HCT116 (cell line): ENCODE measurements at regions not wholly inside any gene's neighbourhood (a gene's known extent, or its start where the extent isn't known, plus 50 kb on each side); places are given as distances from the start of the nearest gene placed in this dataset.

Experiments used
- ATAC-seq: fragments of 200-7000 bp; cut with Tn5 transposase; 2 replicates; pipeline ENCODE4 v1.9.1; 2020; ENCODE audit warnings: mild to moderate bottlenecking, moderate library complexity
- BruUV-seq: library from RNA; stranded (reverse); fragments of 400-500 nt; replicated peaks from 2 replicates; lab custom pipeline; 2021; lab: Mats Ljungman, UMichigan
- CTCF ChIA-PET: fragments of 300-600 bp; sonication (Branson Sonifier 250); formaldehyde crosslinking; loops from one replicate; lab custom pipeline; 2021; ENCODE audit warnings: antibody characterized with exemption; lab: Charles Lee
- POLR2A ChIA-PET: fragments of 300-600, 350-600 bp; sonication (Branson Sonifier 250); formaldehyde crosslinking; loops from one replicate; lab custom pipeline; 2021; ENCODE audit warnings: antibody characterized with exemption; lab: Charles Lee
- RAD21 ChIA-PET, 2 experiments: fragments of 300-600 bp; sonication (Branson Sonifier 250); formaldehyde crosslinking; loops; one replicate each; lab custom pipeline; 2023; ENCODE audit warnings: low total read pairs in 2 of 2; ENCODE audit not compliant: uncharacterized antibody in 2 of 2, unreplicated experiment in 2 of 2, low non-redundant PET in 1 of 2; lab: Charles Lee
- DNase-seq: peaks from one replicate; pipeline ENCODE4 v3.0.0-alpha.2; 2010; ENCODE audit warnings: low read depth, low spot score
- H2AFZ ChIP-seq: fragments of 200-600 bp; shearing (Covaris generic), sonication (generic); 2 replicates; pipeline ENCODE4 v1.6.1; 2017; ENCODE audit warnings: low read depth, mixed run types, mixed read lengths, antibody characterized with exemption, low read length; ENCODE audit not compliant: poor library complexity, severe bottlenecking
- H3K27ac ChIP-seq: 2 replicates; pipeline ENCODE4 v1.5.1; 2012; ENCODE audit warnings: low read depth, low read length
- H3K27me3 ChIP-seq: fragments of 200-600 bp; sonication (generic); 2 replicates; pipeline ENCODE4 v1.6.1; 2016; ENCODE audit warnings: mixed run types, low read length, mixed read lengths; ENCODE audit not compliant: insufficient read depth
- H3K36me3 ChIP-seq, 2 experiments: fragments of 200-500 bp in 1 of 2; fragments of 200-600 bp in 1 of 2; sonication (Bioruptor generic) in 1 of 2; sonication (generic) in 1 of 2; 2 replicates each; pipeline versions ENCODE4 v1.5.1 to v1.6.1; 2014 to 2016; ENCODE audit warnings: low read length in 2 of 2, inconsistent platforms in 1 of 2, mixed read lengths in 1 of 2, mixed run types in 1 of 2; ENCODE audit not compliant: insufficient read depth in 2 of 2, control insufficient read depth in 1 of 2
- H3K4me1 ChIP-seq, 2 experiments: fragments of 200-600 bp in 1 of 2; sonication (generic) in 1 of 2; 2 replicates each; pipeline versions ENCODE4 v1.5.1 to v1.6.1; 2012 to 2017; ENCODE audit warnings: low read length in 2 of 2, inconsistent platforms in 1 of 2, mild to moderate bottlenecking in 1 of 2, mixed read lengths in 1 of 2, mixed run types in 1 of 2, moderate library complexity in 1 of 2; ENCODE audit not compliant: insufficient read depth in 2 of 2, control insufficient read depth in 1 of 2
- H3K4me2 ChIP-seq: fragments of 200-600 bp; sonication (generic); 2 replicates; pipeline ENCODE4 v1.6.1; 2017; ENCODE audit warnings: mixed run types, low read length, mixed read lengths
- H3K4me3 ChIP-seq, 2 experiments: fragments of 200-600 bp in 1 of 2; sonication (generic) in 1 of 2; replicated peaks in 1 of 2; 2 replicates each; pipeline ENCODE4 v1.5.1; 2011 to 2016; ENCODE audit warnings: low read length in 2 of 2, control low read depth in 1 of 2, low read depth in 1 of 2, mild to moderate bottlenecking in 1 of 2, mixed read lengths in 1 of 2, mixed run types in 1 of 2
- H3K79me2 ChIP-seq: fragments of 200-600 bp; sonication (generic); 2 replicates; pipeline ENCODE4 v1.6.1; 2017; ENCODE audit warnings: mild to moderate bottlenecking, mixed run types, low read length, moderate library complexity, mixed read lengths; ENCODE audit not compliant: insufficient read depth
- H3K9ac ChIP-seq: fragments of 200-600 bp; sonication (generic); 2 replicates; pipeline ENCODE4 v1.6.1; 2016; ENCODE audit warnings: low read length, mixed read lengths
- H3K9me2 ChIP-seq: fragments of 200-600 bp; sonication (generic), shearing (Covaris generic); 2 replicates; pipeline ENCODE4 v1.6.1; 2017; ENCODE audit warnings: mixed run types, mild to moderate bottlenecking, moderate library complexity; ENCODE audit not compliant: insufficient read depth
- H3K9me3 ChIP-seq, 2 experiments: fragments of 200-500 bp in 1 of 2; fragments of 200-600 bp in 1 of 2; sonication (Bioruptor generic) in 1 of 2; sonication (generic) in 1 of 2; 2 replicates each; pipeline ENCODE4 v1.6.1; 2014 to 2017; ENCODE audit warnings: low read length in 2 of 2, mixed read lengths in 2 of 2, inconsistent platforms in 1 of 2, low read depth in 1 of 2, mild to moderate bottlenecking in 1 of 2, mixed run types in 1 of 2, moderate library complexity in 1 of 2; ENCODE audit not compliant: control insufficient read depth in 1 of 2, insufficient read depth in 1 of 2
- H4K20me1 ChIP-seq: fragments of 200-600 bp; sonication (generic), shearing (Covaris generic); 2 replicates; pipeline ENCODE4 v1.6.1; 2017; ENCODE audit warnings: mixed run types, mild to moderate bottlenecking, moderate library complexity; ENCODE audit not compliant: insufficient read depth
- CBX3 ChIP-seq: IDR thresholded peaks from 2 replicates; pipeline ENCODE4 v1.6.1; 2012; ENCODE audit warnings: low read depth
- CEBPB ChIP-seq: IDR thresholded peaks from 2 replicates; pipeline ENCODE4 v1.6.1; 2012; ENCODE audit warnings: low read depth
- ELF1 ChIP-seq: IDR thresholded peaks from 2 replicates; pipeline ENCODE4 v1.6.1; 2012; ENCODE audit warnings: low read depth, borderline replicate concordance
- EZH2 ChIP-seq: fragments of 200-600 bp; sonication (generic); IDR thresholded peaks from 2 replicates; pipeline ENCODE4 v1.6.1; 2017; ENCODE audit warnings: antibody characterized with exemption, mixed run types
- JUND ChIP-seq: IDR thresholded peaks from 2 replicates; pipeline ENCODE4 v1.6.1; 2012
- POLR2A ChIP-seq: IDR thresholded peaks from 2 replicates; pipeline ENCODE4 v1.7.0; 2011; ENCODE audit warnings: borderline replicate concordance; ENCODE audit not compliant: insufficient read depth, insufficient read length; ENCODE audit errors: extremely low read depth
- POLR2AphosphoS5 ChIP-seq: IDR thresholded peaks from 2 replicates; pipeline ENCODE4 v1.6.1; 2011; ENCODE audit warnings: mild to moderate bottlenecking, low read depth, low read length, moderate library complexity
- RAD21 ChIP-seq: IDR thresholded peaks from 2 replicates; pipeline ENCODE4 v1.6.1; 2012; ENCODE audit warnings: low read depth, mild to moderate bottlenecking
- SIN3A ChIP-seq: IDR thresholded peaks from 2 replicates; pipeline ENCODE4 v1.6.1; 2012; ENCODE audit warnings: low read depth
- SRF ChIP-seq: IDR thresholded peaks from 2 replicates; pipeline ENCODE4 v1.6.1; 2012; ENCODE audit warnings: low read depth
- TCF7L2 ChIP-seq: IDR thresholded peaks from 2 replicates; pipeline ENCODE4 v1.7.0; 2011; ENCODE audit warnings: borderline replicate concordance, inconsistent platforms; ENCODE audit not compliant: insufficient read depth, insufficient read length; ENCODE audit errors: extremely low read depth
- YY1 ChIP-seq: IDR thresholded peaks from 2 replicates; pipeline ENCODE4 v1.6.1; 2011; ENCODE audit warnings: low read length, low read depth, moderate library complexity, mild to moderate bottlenecking; ENCODE audit not compliant: insufficient replicate concordance; ENCODE audit errors: extremely low read depth
- ZFX ChIP-seq: fragments of 450-650 bp; IDR thresholded peaks from 2 replicates; pipeline ENCODE4 v1.6.1; 2017
- intact Hi-C: fragments of 100-400 bp; cut with micrococcal nuclease; formaldehyde crosslinking; loops from 2 replicates; pipeline ENCODE4 v1.10.0; 2022
- TF ChIP-seq, protein P1 (sequence below): IDR thresholded peaks from 2 replicates; pipeline ENCODE4 v1.6.1; 2012
- TF ChIP-seq, protein P2 (sequence below): IDR thresholded peaks from 2 replicates; pipeline ENCODE4 v1.6.1; 2012
- TF ChIP-seq, protein P3 (sequence below): IDR thresholded peaks from 2 replicates; pipeline ENCODE4 v1.6.1; 2011; ENCODE audit warnings: mild to moderate bottlenecking, low read length, moderate library complexity; ENCODE audit not compliant: insufficient replicate concordance; ENCODE audit errors: extremely low read depth
- TF ChIP-seq, protein P4 (sequence below): IDR thresholded peaks from 2 replicates; pipeline ENCODE4 v1.6.1; 2012; ENCODE audit warnings: low read depth

DNA sequence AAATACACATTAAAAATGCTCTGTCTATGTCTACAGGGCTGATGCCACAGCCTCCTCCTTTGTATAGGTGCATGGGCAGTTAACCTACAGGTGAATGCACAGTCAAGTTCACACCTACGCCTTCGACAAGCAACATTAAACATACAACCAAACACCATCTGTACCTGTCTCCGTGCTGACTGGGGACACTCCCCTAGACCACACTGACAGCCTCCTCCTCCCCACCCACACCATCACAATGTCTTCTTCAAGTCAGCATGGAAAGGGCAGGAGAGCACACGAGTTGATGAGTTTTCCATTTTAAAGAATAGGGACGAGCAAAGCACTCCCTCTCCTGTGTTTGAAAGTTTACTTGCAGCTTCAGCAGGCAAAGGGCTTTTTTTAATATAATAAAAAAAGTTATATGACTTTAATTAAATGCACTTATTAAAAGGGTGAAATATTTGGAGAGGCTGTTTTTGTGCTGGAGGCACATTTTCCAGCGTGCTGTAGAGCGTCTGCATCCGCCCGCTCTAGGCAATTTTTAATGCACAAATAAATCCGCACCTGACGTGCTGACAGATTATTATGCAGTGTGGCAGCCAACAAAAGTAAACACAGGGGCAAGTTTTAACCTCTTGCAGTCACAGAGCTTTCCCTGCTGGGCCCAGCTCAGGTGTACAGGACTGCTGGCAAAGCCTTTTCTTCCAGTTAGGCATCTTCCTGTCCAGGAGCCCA, 367.9 kb downstream of the SOX9 start:
- H3K4me2 ChIP-seq = no peak overlapping the region
- DNase-seq = no peak
- no peaks in the 10 kb centered on the region for H3K27me3 ChIP-seq
- no peak overlapping the region for H3K27ac ChIP-seq
- ChIA-PET CTCF (interaction anchor here (1.7 kb wide), 1 partner anchor 9 kb away, joined by 3 read pairs; no protein-coding TSS in a partner anchor), RAD21 (no interaction called here)
- peaks cover 12% of the 10 kb centered on the region; the same call in 1 of the 2 replicates for H4K20me1 ChIP-seq
- TF ChIP-seq, protein P1, sequence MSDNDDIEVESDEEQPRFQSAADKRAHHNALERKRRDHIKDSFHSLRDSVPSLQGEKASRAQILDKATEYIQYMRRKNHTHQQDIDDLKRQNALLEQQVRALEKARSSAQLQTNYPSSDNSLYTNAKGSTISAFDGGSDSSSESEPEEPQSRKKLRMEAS = no peak
- no peak for TF ChIP-seq YY1
- no peak for TF ChIP-seq ZFX
- TF ChIP-seq POLR2A = no peak
- no peak for TF ChIP-seq SRF
- no peak for TF ChIP-seq RAD21
- TF ChIP-seq, protein P2, sequence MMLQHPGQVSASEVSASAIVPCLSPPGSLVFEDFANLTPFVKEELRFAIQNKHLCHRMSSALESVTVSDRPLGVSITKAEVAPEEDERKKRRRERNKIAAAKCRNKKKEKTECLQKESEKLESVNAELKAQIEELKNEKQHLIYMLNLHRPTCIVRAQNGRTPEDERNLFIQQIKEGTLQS = no peak
- TF ChIP-seq TCF7L2 = no peak
- TF ChIP-seq CEBPB = no peak
- no peak for TF ChIP-seq CBX3
- TF ChIP-seq, protein P3, sequence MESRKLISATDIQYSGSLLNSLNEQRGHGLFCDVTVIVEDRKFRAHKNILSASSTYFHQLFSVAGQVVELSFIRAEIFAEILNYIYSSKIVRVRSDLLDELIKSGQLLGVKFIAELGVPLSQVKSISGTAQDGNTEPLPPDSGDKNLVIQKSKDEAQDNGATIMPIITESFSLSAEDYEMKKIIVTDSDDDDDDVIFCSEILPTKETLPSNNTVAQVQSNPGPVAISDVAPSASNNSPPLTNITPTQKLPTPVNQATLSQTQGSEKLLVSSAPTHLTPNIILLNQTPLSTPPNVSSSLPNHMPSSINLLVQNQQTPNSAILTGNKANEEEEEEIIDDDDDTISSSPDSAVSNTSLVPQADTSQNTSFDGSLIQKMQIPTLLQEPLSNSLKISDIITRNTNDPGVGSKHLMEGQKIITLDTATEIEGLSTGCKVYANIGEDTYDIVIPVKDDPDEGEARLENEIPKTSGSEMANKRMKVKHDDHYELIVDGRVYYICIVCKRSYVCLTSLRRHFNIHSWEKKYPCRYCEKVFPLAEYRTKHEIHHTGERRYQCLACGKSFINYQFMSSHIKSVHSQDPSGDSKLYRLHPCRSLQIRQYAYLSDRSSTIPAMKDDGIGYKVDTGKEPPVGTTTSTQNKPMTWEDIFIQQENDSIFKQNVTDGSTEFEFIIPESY = no peak
- TF ChIP-seq SIN3A = no peak
- no peak for TF ChIP-seq JUND
- TF ChIP-seq, protein P4, sequence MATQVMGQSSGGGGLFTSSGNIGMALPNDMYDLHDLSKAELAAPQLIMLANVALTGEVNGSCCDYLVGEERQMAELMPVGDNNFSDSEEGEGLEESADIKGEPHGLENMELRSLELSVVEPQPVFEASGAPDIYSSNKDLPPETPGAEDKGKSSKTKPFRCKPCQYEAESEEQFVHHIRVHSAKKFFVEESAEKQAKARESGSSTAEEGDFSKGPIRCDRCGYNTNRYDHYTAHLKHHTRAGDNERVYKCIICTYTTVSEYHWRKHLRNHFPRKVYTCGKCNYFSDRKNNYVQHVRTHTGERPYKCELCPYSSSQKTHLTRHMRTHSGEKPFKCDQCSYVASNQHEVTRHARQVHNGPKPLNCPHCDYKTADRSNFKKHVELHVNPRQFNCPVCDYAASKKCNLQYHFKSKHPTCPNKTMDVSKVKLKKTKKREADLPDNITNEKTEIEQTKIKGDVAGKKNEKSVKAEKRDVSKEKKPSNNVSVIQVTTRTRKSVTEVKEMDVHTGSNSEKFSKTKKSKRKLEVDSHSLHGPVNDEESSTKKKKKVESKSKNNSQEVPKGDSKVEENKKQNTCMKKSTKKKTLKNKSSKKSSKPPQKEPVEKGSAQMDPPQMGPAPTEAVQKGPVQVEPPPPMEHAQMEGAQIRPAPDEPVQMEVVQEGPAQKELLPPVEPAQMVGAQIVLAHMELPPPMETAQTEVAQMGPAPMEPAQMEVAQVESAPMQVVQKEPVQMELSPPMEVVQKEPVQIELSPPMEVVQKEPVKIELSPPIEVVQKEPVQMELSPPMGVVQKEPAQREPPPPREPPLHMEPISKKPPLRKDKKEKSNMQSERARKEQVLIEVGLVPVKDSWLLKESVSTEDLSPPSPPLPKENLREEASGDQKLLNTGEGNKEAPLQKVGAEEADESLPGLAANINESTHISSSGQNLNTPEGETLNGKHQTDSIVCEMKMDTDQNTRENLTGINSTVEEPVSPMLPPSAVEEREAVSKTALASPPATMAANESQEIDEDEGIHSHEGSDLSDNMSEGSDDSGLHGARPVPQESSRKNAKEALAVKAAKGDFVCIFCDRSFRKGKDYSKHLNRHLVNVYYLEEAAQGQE = no peak
- TF ChIP-seq ELF1 = no peak
- TF ChIP-seq EZH2 = no peak
- no peak for TF ChIP-seq POLR2AphosphoS5
- TF ChIP-seq, all 23 proteins: peak for 0
- H3K9ac ChIP-seq = no peak overlapping the region
- BruUV-seq = no TSS peak
- H3K9me2 ChIP-seq = no peaks in the 10 kb centered on the region
- H3K4me1 ChIP-seq = peaks cover 0 to 6% of the 10 kb centered on the region in 2 experiments; a peak in 1 of 4 replicates
- no peak overlapping the region for H2AFZ ChIP-seq
- POLR2A ChIA-PET = no interaction called here
- H3K36me3 ChIP-seq = no peaks in the 10 kb centered on the region
- ATAC-seq = no peak
- H3K9me3 ChIP-seq = peaks cover 4 to 12% of the 10 kb centered on the region in 2 experiments; a peak in 1 of 4 replicates
- H3K79me2 ChIP-seq = peaks cover 71% of the 10 kb centered on the region
- no peak overlapping the region for H3K4me3 ChIP-seq
- intact Hi-C loops = no loop called here
